ENCODE measurements at regions not wholly inside any gene's neighbourhood (a gene's known extent, or its start where the extent isn't known, plus 50 kb on each side); places are given as distances from the start of the nearest gene placed in this dataset.

DNA sequence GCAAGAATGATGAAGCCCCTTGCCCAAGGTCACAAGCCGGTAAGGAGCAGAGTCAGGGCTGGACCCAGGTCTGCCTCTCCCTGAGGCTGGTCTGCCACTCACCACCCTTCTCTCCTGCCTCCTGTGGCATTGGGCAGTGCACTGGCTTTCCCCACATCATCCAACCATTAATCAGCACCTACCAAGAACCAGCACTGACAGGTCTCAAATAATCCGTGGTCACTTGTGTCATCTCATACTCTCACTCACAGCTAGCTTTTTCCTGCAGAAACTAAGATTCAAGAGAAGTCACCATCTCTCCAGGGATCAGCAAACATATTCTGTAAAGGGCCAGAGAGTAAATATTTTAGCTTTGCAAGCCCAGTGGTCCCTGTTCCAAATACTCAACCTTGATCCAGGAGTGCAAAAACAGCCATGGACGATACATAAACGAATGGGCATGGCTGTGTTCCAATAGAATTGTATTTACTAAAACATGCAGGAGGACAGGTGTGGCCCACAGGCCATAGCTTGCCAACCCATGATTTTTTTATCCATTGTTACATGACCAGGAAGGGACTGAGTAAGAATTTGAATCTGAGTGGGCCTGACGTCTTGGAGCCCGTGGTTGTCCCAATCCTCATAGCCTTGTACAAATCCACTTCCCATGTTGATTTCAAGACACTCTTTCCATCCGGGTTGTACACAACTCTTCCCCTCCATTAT lies 374.2 kb downstream of the BCL11B start:
- Histone ChIP-seq H3K9me3 (ENCODE audit: low read depth) (no peaks in the 10 kb centered on the region), H3K27ac (no peak overlapping the region)
- 58 to 70% methylated on average over 7 of the region's 7 CpGs for WGBS, 2 experiments (ENCODE audit: low coverage in 1 of 2, low lambda C conversion rate in 2 of 2, missing lambda C conversion rate in 2 of 2)

DNA sequence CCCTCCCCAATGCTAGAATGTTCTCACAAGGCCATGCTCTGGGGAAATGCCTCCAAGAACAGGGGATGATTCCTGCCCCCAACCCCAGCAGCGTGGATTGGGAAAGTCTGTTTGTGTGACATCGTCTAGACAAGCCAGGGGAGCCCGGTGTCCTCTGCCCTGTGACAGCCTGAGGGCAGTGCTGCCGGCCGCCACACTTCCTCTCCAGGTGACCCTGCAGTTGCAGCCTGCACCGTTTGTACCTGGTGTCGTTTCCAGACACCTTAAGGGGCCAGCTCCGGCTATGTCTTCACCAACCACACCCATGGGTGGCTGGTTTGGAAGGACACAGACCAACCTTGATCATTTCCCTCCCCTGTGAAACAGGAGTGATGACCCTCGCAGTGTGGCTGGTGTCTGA lies 372.6 kb downstream of the BCL11B start:
- no peaks in the 10 kb centered on the region for H3F3A ChIP-seq (ENCODE audit: insufficient read depth)
- no peak overlapping the region for H3K9ac ChIP-seq
- no peaks in the 10 kb centered on the region for H3K79me2 ChIP-seq (ENCODE audit: insufficient read depth)
- 43 to 55% methylated on average over 9 of the region's 9 CpGs for WGBS, 2 experiments (ENCODE audit: low coverage in 1 of 2, low lambda C conversion rate in 2 of 2, missing lambda C conversion rate in 2 of 2)
- no peak overlapping the region for H3K4me2 ChIP-seq (ENCODE audit: unreplicated experiment)
- in situ Hi-C loops (cut with MboI) = no loop called here
- H3K9me2 ChIP-seq (ENCODE audit: insufficient read depth) = no peaks in the 10 kb centered on the region
- no peak overlapping the region for H3K4me3 ChIP-seq
- no peaks in the 10 kb centered on the region for H3K4me1 ChIP-seq (ENCODE audit: insufficient read depth)
- no peak overlapping the region for H2AFZ ChIP-seq
- no peak for TF ChIP-seq EZH2phosphoT487 (IDR thresholded peaks at IDR 0.05; ENCODE audit: insufficient read depth, low read depth)
- TF ChIP-seq EZH2 (IDR thresholded peaks at IDR 0.05; ENCODE audit: insufficient read depth, poor library complexity, severe bottlenecking) = no peak
- no peaks in the 10 kb centered on the region for H3K9me3 ChIP-seq (ENCODE audit: low read depth)
- DNase-seq = no peak
- H3K27me3 ChIP-seq (replicated peaks; ENCODE audit: insufficient read depth) = no peaks in the 10 kb centered on the region
- no peaks in the 10 kb centered on the region for H4K20me1 ChIP-seq (ENCODE audit: insufficient read depth)
- H3K36me3 ChIP-seq (ENCODE audit: low read depth) = no peaks in the 10 kb centered on the region
- H3K27ac ChIP-seq = no peak overlapping the region

More for the DNA sequence above, 374.2 kb downstream of the BCL11B start:
- Histone ChIP-seq H3K9me2 (ENCODE audit: insufficient read depth) (no peaks in the 10 kb centered on the region), H4K20me1 (ENCODE audit: insufficient read depth) (no peaks in the 10 kb centered on the region), H3K4me1 (ENCODE audit: insufficient read depth) (no peaks in the 10 kb centered on the region), H3K4me3 (no peak overlapping the region), H3F3A (ENCODE audit: insufficient read depth) (no peaks in the 10 kb centered on the region), H3K4me2 (ENCODE audit: unreplicated experiment) (no peak overlapping the region), H3K9ac (no peak overlapping the region), H3K79me2 (ENCODE audit: insufficient read depth) (no peaks in the 10 kb centered on the region), H3K36me3 (ENCODE audit: low read depth) (no peaks in the 10 kb centered on the region), H2AFZ (no peak overlapping the region), H3K27me3 (replicated peaks; ENCODE audit: insufficient read depth) (no peaks in the 10 kb centered on the region)
- no peak for DNase-seq
- no peak for TF ChIP-seq EZH2phosphoT487 (IDR thresholded peaks at IDR 0.05; ENCODE audit: insufficient read depth, low read depth)
- no peak for TF ChIP-seq EZH2 (IDR thresholded peaks at IDR 0.05; ENCODE audit: insufficient read depth, poor library complexity, severe bottlenecking)
- in situ Hi-C loops (cut with MboI) = no loop called here

DNA sequence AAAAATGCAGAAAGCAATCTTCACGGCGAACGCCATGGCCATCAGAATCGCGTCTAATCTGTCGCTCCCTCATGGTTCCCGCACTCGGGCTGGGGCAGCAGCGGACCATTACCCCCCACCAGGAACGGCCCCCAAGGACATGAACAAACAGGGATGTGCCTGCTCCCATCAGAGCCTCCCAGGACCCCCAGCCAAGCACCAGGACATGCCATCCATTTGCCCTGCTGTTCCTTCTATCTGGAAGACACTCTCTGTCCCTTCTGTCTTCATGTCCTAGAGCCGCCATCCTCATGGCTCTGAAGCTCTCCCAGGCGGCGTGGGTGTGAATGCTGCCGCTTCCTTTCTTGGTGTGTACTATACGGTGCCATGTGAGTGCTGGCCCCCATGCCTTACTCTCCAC lies 371.8 kb downstream of the BCL11B start:
- no peaks in the 10 kb centered on the region for H3K9me2 ChIP-seq (ENCODE audit: insufficient read depth)
- no peaks in the 10 kb centered on the region for H4K20me1 ChIP-seq (ENCODE audit: insufficient read depth)
- no peak overlapping the region for H2AFZ ChIP-seq
- DNase-seq = no peak
- no peaks in the 10 kb centered on the region for H3K4me1 ChIP-seq (ENCODE audit: insufficient read depth)
- 80 to 87% methylated on average over 15 of the region's 15 CpGs for WGBS, 2 experiments (ENCODE audit: low coverage in 1 of 2, low lambda C conversion rate in 2 of 2, missing lambda C conversion rate in 2 of 2)
- H3F3A ChIP-seq (ENCODE audit: insufficient read depth) = no peaks in the 10 kb centered on the region
- H3K36me3 ChIP-seq (ENCODE audit: low read depth) = no peaks in the 10 kb centered on the region
- no peak overlapping the region for H3K27ac ChIP-seq
- no peak overlapping the region for H3K4me3 ChIP-seq
- TF ChIP-seq EZH2 (IDR thresholded peaks at IDR 0.05; ENCODE audit: insufficient read depth, poor library complexity, severe bottlenecking) (no peak), EZH2phosphoT487 (IDR thresholded peaks at IDR 0.05; ENCODE audit: insufficient read depth, low read depth) (no peak)
- no peak overlapping the region for H3K4me2 ChIP-seq (ENCODE audit: unreplicated experiment)
- in situ Hi-C loops (cut with MboI) = no loop called here
- no peaks in the 10 kb centered on the region for H3K27me3 ChIP-seq (replicated peaks; ENCODE audit: insufficient read depth)
- no peaks in the 10 kb centered on the region for H3K79me2 ChIP-seq (ENCODE audit: insufficient read depth)
- H3K9ac ChIP-seq = no peak overlapping the region
- no peaks in the 10 kb centered on the region for H3K9me3 ChIP-seq (ENCODE audit: low read depth)

- no peaks in the 10 kb centered on the region for H3F3A ChIP-seq (ENCODE audit: insufficient read depth)
- no peak for TF ChIP-seq EZH2phosphoT487 (IDR thresholded peaks at IDR 0.05; ENCODE audit: insufficient read depth, low read depth)
- no peak for TF ChIP-seq EZH2 (IDR thresholded peaks at IDR 0.05; ENCODE audit: insufficient read depth, poor library complexity, severe bottlenecking)
- no peaks in the 10 kb centered on the region for H3K79me2 ChIP-seq (ENCODE audit: insufficient read depth)
- no peak overlapping the region for H3K9ac ChIP-seq
- no peaks in the 10 kb centered on the region for H4K20me1 ChIP-seq (ENCODE audit: insufficient read depth)
- in situ Hi-C loops (cut with MboI) = no loop called here
- no peak overlapping the region for H2AFZ ChIP-seq
- no peak for DNase-seq
- no peaks in the 10 kb centered on the region for H3K9me3 ChIP-seq (ENCODE audit: low read depth)
- 49 to 58% methylated on average over 4 of the region's 4 CpGs for WGBS, 2 experiments (ENCODE audit: low coverage in 1 of 2, low lambda C conversion rate in 2 of 2, missing lambda C conversion rate in 2 of 2)
- H3K4me3 ChIP-seq = no peak overlapping the region
- H3K4me2 ChIP-seq (ENCODE audit: unreplicated experiment) = no peak overlapping the region
- H3K36me3 ChIP-seq (ENCODE audit: low read depth) = no peaks in the 10 kb centered on the region
- no peaks in the 10 kb centered on the region for H3K4me1 ChIP-seq (ENCODE audit: insufficient read depth)
- H3K27me3 ChIP-seq (replicated peaks; ENCODE audit: insufficient read depth) = no peaks in the 10 kb centered on the region
- no peaks in the 10 kb centered on the region for H3K9me2 ChIP-seq (ENCODE audit: insufficient read depth)
- H3K27ac ChIP-seq = no peak overlapping the region
Measured at GRCh38 chr14:98900798-98901197, 371.2 kb downstream of the BCL11B start.

Measured in GM23248 (cell line).